Endothelial cell of umbilical vein (primary cell): ENCODE measurements at regions not wholly inside any gene's neighbourhood (a gene's known extent, or its start where the extent isn't known, plus 50 kb on each side); places are given as distances from the start of the nearest gene placed in this dataset.

ENCODE experiments used
- BruUV-seq: library from RNA; stranded (reverse); fragments of 400-500 nt; replicated peaks from 2 replicates; lab custom pipeline; 2021; lab: Mats Ljungman, UMichigan
- CTCF ChIA-PET: fragments of 300-600, 350-600 bp; sonication (Branson Sonifier 250); formaldehyde crosslinking; loops from one replicate; lab custom pipeline; 2021; ENCODE audit warnings: antibody characterized with exemption, inconsistent platforms; lab: Charles Lee
- POLR2A ChIA-PET: fragments of 300-600, 350-600 bp; sonication (Branson Sonifier 250); formaldehyde crosslinking; loops from one replicate; lab custom pipeline; 2021; ENCODE audit warnings: antibody characterized with exemption, inconsistent platforms; lab: Charles Lee
- DNase-seq: peaks from one replicate; pipeline ENCODE4 v3.0.0-alpha.2; 2011; ENCODE audit warnings: low read depth, low spot score
- FAIRE-seq: peaks from 2 replicates; lab custom pipeline; 2011; peaks lifted over from hg19 to GRCh38; lab: Jason Lieb, UNC
- H2AFZ ChIP-seq: 2 replicates; pipeline ENCODE4 v1.6.0; 2012; ENCODE audit warnings: low read depth, low read length, control low read depth, inconsistent platforms
- H3K27ac ChIP-seq: 2 replicates; pipeline ENCODE4 v1.5.1; 2011; ENCODE audit warnings: low read depth, mild to moderate bottlenecking, control low read depth, low read length, moderate library complexity; ENCODE audit not compliant: insufficient read depth
- H3K27me3 ChIP-seq, 2 experiments: 2 replicates each; pipeline versions ENCODE4 v1.6.0 to v1.6.1; 2011; ENCODE audit warnings: low read length in 2 of 2, mixed read lengths in 1 of 2; ENCODE audit not compliant: control insufficient read depth in 2 of 2, insufficient read depth in 2 of 2
- H3K36me3 ChIP-seq, 2 experiments: 2 replicates in 1 of 2; 3 replicates in 1 of 2; pipeline ENCODE4 v1.5.1; 2011; ENCODE audit warnings: low read length in 2 of 2, mild to moderate bottlenecking in 1 of 2, moderate library complexity in 1 of 2; ENCODE audit not compliant: control insufficient read depth in 2 of 2, insufficient read depth in 2 of 2; ENCODE audit errors: extremely low read depth in 1 of 2
- H3K4me1 ChIP-seq: 3 replicates; pipeline ENCODE4 v1.5.1; 2011; ENCODE audit warnings: mild to moderate bottlenecking, low read length; ENCODE audit not compliant: control insufficient read depth, insufficient read depth; ENCODE audit errors: extremely low read depth
- H3K4me2 ChIP-seq: 2 replicates; pipeline ENCODE4 v1.6.1; 2011; ENCODE audit warnings: low read length, control low read depth, mixed read lengths; ENCODE audit not compliant: insufficient read depth
- H3K4me3 ChIP-seq, 3 experiments: fragments of 200-600 bp in 1 of 3; sonication (generic), shearing (Covaris generic) in 1 of 3; replicated peaks in 1 of 3; 2 replicates each; pipeline ENCODE4 v1.5.1; 2011 to 2016; ENCODE audit warnings: control low read depth in 3 of 3, low read length in 3 of 3, mild to moderate bottlenecking in 2 of 3, inconsistent platforms in 1 of 3, low read depth in 1 of 3, moderate library complexity in 1 of 3; ENCODE audit not compliant: insufficient read depth in 1 of 3
- H3K79me2 ChIP-seq: 2 replicates; pipeline ENCODE4 v1.6.0; 2012; ENCODE audit warnings: low read length, inconsistent platforms; ENCODE audit not compliant: control insufficient read depth, insufficient read depth
- H3K9ac ChIP-seq: replicated peaks from 2 replicates; pipeline ENCODE3; 2011; ENCODE audit warnings: low read length, control low read depth; ENCODE audit not compliant: insufficient read depth; ENCODE audit errors: extremely low read depth
- H3K9me1 ChIP-seq: replicated peaks from 3 replicates; pipeline ENCODE4 v1.6.0; 2011; ENCODE audit warnings: mild to moderate bottlenecking, low read length; ENCODE audit not compliant: control insufficient read depth, insufficient read depth; ENCODE audit errors: extremely low read depth
- H3K9me3 ChIP-seq: replicated peaks from 2 replicates; pipeline ENCODE4 v1.5.1; 2012; ENCODE audit warnings: low read length, inconsistent platforms; ENCODE audit not compliant: control insufficient read depth, insufficient read depth
- H4K20me1 ChIP-seq: replicated peaks from 2 replicates; pipeline ENCODE3; 2011; ENCODE audit warnings: mild to moderate bottlenecking, low read length; ENCODE audit not compliant: control insufficient read depth, insufficient read depth; ENCODE audit errors: extremely low read depth
- EZH2 ChIP-seq: IDR thresholded peaks from 2 replicates; pipeline ENCODE4 v1.6.1; 2012; ENCODE audit warnings: borderline replicate concordance, low read depth, mild to moderate bottlenecking, moderate library complexity, low read length, inconsistent platforms; ENCODE audit not compliant: severe bottlenecking
- FOS ChIP-seq: IDR thresholded peaks from 2 replicates; pipeline ENCODE4 v1.6.1; 2011; ENCODE audit warnings: mild to moderate bottlenecking, low read length, moderate library complexity, borderline replicate concordance; ENCODE audit not compliant: insufficient read depth
- GATA2 ChIP-seq: IDR thresholded peaks from 2 replicates; pipeline ENCODE4 v1.7.0; 2011; ENCODE audit warnings: low read depth, mild to moderate bottlenecking, moderate library complexity, mixed read lengths, low read length; ENCODE audit not compliant: insufficient read length, insufficient read depth
- JUN ChIP-seq: IDR thresholded peaks from 2 replicates; pipeline ENCODE4 v1.6.1; 2011; ENCODE audit warnings: borderline replicate concordance, low read depth; ENCODE audit not compliant: insufficient read length, insufficient read depth
- dilution Hi-C: fragments of 300-500 bp; cut with MboI; formaldehyde crosslinking; loops from one replicate; pipeline ENCODE4 v1.15.0; 2019; ENCODE audit warnings: low sequenced_read_pairs; ENCODE audit not compliant: extremely low pct_ligation_motif_present
- intact Hi-C: fragments of 100-400 bp; cut with micrococcal nuclease; formaldehyde crosslinking; loops from one replicate; pipeline ENCODE4 v1.10.0; 2022
- TF ChIP-seq, protein P1 (sequence below): IDR thresholded peaks from 2 replicates; pipeline ENCODE4 v1.6.1; 2011; ENCODE audit not compliant: insufficient read depth, insufficient read length
- TF ChIP-seq, protein P2 (sequence below), 2 donors: IDR thresholded peaks; 1 replicate in 1 of 2; 2 replicates in 1 of 2; pipeline ENCODE4 v1.5.1; 2011; ENCODE audit warnings: low read length in 2 of 2, mild to moderate bottlenecking in 2 of 2, moderate library complexity in 2 of 2, control low read depth in 1 of 2, inconsistent platforms in 1 of 2, low read depth in 1 of 2; ENCODE audit not compliant: insufficient read depth in 1 of 2; ENCODE audit errors: extremely low read depth in 1 of 2

DNA sequence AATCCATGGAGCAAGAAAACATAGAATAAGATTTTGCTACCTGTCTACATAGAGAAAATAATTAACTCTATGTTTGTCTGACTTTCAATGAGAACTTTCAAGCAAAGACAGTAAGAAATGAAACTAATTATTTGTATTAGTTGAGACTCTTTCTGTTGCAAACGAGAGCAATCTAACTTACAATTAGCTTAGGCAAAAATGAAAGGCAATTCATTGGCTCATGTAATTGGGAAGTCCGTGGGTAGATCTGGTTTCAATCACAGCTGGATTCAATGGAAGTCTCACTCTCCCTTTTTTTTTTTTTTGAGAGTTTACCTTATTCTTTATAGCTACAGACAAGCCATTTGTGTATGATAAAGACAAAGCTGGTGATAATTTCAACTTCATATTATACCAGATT, 68.2 kb upstream of the STXBP5 start:
- dilution Hi-C loops: no loop called here
- no peak overlapping the region for H3K4me3 ChIP-seq
- H3K9ac ChIP-seq: no peak overlapping the region
- H3K9me1 ChIP-seq: no peaks in the 10 kb centered on the region
- H3K36me3 ChIP-seq: no peaks in the 10 kb centered on the region
- no peaks in the 10 kb centered on the region for H3K79me2 ChIP-seq
- TF ChIP-seq EZH2: no peak
- TF ChIP-seq FOS: no peak
- no peak for TF ChIP-seq JUN
- TF ChIP-seq, protein P1, sequence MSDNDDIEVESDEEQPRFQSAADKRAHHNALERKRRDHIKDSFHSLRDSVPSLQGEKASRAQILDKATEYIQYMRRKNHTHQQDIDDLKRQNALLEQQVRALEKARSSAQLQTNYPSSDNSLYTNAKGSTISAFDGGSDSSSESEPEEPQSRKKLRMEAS: no peak
- TF ChIP-seq, protein P2, sequence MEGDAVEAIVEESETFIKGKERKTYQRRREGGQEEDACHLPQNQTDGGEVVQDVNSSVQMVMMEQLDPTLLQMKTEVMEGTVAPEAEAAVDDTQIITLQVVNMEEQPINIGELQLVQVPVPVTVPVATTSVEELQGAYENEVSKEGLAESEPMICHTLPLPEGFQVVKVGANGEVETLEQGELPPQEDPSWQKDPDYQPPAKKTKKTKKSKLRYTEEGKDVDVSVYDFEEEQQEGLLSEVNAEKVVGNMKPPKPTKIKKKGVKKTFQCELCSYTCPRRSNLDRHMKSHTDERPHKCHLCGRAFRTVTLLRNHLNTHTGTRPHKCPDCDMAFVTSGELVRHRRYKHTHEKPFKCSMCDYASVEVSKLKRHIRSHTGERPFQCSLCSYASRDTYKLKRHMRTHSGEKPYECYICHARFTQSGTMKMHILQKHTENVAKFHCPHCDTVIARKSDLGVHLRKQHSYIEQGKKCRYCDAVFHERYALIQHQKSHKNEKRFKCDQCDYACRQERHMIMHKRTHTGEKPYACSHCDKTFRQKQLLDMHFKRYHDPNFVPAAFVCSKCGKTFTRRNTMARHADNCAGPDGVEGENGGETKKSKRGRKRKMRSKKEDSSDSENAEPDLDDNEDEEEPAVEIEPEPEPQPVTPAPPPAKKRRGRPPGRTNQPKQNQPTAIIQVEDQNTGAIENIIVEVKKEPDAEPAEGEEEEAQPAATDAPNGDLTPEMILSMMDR (IDR thresholded peaks at IDR 0.05; ENCODE audit: extremely low read depth in 1 of 2, insufficient read depth in 1 of 2, low read depth in 1 of 2, low read length in 2 of 2): no peak
- no peak for TF ChIP-seq GATA2
- intact Hi-C loops: no loop called here
- H3K9me3 ChIP-seq: no peaks in the 10 kb centered on the region
- H3K27ac ChIP-seq: no peak overlapping the region
- H3K4me2 ChIP-seq: no peak overlapping the region
- DNase-seq (no peak), FAIRE-seq (no peak)
- ChIA-PET CTCF (interaction anchor here (1.3 kb wide), 1 partner anchor 8 kb away, joined by 5 read pairs; no protein-coding TSS in a partner anchor), POLR2A (no interaction called here)
- no TSS peak for BruUV-seq
- H2AFZ ChIP-seq: no peak overlapping the region
- no peaks in the 10 kb centered on the region for H4K20me1 ChIP-seq
- no peaks in the 10 kb centered on the region for H3K27me3 ChIP-seq
- no peaks in the 10 kb centered on the region for H3K4me1 ChIP-seq
